Suppressor macrophage (primary cell): ENCODE measurements at regions not wholly inside any gene's neighbourhood (a gene's known extent, or its start where the extent isn't known, plus 50 kb on each side); places are given as distances from the start of the nearest gene placed in this dataset.
A peak's percentile ranks its signal among the peaks of the same experiment; 100 is the strongest.

Source experiments
- DNase-seq, 4 experiments: peaks; one replicate each; pipeline ENCODE4 v3.0.0-alpha.2; 2020 to 2022

DNA sequence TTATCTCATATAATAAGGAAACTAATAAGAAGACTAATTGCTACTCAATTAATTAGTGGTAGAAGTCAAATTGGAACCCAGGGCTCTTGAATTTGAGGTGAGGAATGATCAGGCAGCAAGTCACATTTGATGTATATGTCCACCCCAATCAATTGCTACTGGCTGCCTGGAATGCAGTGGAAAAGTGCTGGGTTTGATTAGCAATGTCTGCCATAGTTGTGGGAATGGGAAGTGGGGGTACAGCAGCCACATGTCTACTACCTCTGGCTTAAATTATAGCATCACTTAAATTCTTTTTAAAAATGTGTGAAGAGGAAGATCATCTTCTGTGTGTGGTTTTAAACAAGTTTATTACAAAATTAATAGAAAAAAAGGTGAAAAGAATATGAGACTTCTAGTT is 50.8 kb upstream of the NAV2 start:
- no peak for DNase-seq

DNA sequence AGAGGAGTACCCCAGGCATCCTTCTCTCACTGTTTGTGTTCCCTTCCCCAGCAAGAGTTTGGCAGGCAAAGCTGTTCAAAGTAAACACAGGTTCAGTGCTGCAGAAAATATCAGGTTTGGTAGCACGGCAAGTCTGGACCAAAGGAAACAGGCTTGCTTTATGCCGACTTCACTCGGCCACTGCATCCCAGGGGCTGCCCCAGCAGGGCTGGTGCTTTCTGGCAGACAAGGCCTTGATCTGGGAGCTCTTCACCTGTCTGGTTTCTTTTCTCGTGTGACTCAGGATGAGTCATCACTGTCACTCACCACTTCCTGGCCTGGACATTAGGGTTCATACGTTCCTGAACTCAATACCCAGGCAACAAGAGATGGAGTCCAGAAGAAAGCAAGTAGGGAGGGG is 52.6 kb upstream of the NAV2 start:
- no peak for DNase-seq

DNA sequence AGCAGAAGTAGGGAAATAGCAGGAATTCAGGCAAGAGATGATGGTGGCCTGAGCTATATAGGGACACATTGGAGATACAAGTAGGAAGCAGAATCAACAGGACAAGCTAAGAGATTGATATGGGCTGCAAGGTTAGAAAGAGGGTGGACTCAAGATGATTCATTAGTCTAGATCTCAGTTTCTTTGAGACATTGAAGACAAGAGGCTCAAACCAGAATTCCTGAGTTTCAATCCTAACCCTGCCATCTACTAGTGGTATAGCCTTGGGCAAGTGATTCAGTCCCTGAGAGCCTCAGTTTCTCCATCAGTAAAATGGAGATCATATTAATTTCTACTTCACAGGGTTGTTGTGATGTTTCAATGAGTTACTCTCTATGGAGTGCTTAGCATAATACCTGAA is 53.1 kb upstream of the NAV2 start:
- DNase-seq = no peak

DNA sequence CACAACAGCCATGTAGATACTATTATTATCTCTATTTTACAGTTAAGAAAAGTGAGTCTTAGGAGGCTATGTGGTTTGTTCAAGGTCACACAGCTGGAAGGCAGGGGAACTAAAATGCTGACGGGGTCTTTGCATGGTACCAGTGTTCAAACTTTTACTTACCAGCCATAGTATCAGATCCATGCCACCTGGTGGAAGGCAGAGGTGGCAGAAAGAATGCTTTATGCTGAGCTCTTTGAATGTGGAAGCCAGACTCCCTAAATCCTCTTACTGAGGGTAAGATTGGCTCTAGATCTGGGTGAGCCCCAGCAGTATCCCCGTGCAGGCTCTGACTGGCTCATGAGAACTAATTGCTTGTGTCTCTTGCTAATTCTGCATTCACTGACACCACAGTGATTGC is 54.3 kb upstream of the NAV2 start:
- no peak for DNase-seq

DNA sequence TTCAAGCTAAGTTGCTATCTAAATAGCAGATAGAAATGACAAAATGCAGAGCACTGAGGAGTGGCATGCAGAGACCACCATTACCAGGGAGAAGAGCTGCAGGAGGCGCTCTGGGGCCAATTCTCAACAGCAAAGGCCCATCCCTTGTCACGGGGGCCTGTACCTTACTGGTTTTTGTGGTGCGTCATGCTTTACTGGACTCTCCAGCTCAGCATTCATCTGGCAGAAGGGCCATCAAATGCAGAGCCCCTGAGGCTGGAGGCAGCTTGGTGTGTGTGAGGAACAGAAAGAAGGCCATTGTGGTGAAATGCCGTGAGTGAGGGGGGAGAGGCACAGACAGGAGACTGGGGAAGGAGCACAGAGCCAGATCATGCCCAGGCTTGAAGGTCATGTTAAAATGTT is 56.5 kb upstream of the NAV2 start:
- DNase-seq = no peak

DNA sequence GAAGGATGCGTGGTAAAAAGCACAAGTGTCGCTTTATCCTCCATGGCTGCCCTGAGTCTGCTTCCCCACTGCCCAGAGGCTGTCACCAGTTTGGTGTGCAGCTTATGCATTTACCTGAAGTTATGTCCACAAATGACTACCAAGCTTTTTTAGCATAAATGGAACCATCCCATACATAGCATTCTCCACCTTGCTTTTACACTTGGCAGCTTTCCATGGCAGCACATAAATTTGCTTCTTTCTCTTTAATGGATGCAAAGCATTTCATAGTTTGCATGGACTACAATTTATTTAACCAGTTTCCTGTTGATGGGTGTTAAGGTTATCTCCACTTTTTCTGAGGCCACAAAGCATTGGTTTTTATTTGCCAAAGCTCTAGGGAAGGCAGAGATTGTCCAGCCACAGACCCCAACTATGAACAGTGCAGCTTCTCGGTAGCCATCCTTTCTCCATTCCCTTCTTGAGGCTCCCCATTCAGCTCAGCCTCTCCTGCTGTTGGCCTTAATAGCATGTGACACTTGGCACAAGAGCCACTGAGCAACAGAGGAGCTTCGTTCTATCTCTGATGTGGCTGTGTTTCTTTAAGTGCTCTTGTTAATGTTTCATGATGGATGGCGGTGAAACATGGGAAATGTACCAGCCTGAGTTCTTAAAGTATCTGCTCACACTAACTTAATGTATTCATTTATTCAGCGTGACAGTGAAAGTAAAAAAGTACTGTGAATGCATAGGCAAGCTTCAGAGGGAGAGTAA is 59.8 kb upstream of the NAV2 start:
- no peak for DNase-seq

DNA sequence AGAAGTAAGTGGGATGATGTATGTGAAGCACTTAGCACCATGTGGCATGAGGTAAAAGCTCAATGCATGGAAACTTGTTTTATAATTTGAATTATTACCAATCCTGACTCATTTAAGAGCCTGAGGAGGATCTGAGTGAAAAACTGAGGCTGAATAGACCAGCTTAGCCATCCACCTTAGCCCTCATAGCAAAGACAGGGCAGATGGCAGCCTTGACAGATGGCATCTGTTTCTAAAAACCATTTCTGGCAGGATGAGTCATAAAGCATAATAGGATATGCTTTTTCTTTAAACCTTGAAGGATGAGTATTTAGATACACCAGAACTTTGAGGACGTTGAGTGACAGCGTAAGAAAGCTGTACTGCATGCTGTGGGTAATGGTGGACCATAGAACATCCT is 61.0 kb upstream of the NAV2 start:
- peak in 2 of 4 experiments; percentile 24 to 48 for DNase-seq

DNA sequence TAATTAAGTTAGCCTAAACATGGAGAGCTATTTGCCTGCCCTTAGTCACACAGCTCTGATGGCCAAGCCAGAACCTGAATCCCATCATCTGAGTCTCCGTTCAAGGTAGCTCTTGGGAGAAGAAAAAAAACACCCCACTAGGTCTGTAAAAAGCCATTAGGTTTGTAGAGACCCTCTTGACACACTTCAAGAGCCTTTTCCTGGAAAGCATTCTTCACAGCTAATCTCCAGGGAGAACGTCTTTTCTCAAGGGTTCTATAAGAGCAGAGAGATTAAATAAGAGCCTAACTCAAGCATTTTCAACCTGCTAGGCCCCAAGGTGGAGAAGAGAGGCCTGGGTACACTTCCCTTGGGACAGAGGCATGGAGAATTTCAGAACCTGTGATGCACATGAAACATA is 61.6 kb upstream of the NAV2 start:
- no peak for DNase-seq

DNA sequence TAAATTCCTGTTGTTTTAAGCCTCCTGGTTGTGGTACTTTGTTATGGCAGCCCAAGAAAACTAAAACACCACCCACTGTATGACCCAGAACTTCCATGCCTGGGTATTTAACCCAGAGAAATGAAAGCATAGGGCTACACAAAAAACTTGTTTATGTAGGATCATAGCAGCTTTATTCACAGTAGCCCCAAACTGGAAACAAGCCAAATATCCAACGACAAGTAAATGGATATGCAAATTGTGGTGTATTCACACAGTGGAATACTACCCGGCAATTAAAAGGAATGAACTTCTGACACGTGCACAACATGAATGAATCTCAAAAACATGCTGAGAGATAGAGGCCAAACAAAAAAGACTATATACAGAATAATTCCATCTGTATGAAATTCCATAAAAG is 62.2 kb upstream of the NAV2 start:
- no peak for DNase-seq

DNA sequence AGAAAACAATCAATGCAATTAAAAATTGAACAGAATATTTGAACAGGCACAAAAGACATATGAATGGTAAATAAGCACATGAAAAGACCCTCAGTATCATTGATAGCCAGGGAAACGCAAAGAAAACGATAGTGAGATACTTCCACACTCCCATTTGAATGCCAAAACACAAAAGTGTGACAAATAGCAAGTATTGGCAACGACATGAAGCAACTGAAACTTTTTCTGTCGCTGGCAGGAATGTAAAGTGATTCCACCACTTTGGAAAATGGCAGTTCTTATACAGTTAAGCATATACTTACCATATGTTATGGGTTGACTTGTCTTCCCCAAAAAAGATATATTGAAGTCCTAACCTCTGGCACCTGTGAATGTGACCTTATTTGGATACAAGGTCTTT is 62.9 kb upstream of the NAV2 start:
- no peak for DNase-seq

DNA sequence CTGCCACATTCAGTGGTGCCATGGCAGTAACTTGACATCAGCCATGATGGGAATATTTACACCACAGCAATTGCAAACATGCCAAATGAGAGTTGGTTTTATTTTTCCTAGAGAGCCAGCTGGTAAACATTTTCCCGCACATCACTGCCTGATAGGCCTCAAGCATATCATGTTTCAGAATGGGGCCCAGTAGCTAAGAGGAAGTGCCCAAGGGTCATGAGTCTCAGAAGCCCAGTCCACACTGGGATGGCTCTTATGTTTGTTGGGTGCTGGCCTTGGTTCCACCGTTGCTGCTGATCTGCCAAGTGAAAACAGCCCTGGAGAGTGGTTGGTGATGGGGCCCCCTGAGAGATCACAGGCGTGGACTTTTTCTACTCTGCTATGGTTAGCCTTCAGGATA is 64.3 kb upstream of the NAV2 start:
- DNase-seq = peak in 1 of 4 experiments; percentile 24

DNA sequence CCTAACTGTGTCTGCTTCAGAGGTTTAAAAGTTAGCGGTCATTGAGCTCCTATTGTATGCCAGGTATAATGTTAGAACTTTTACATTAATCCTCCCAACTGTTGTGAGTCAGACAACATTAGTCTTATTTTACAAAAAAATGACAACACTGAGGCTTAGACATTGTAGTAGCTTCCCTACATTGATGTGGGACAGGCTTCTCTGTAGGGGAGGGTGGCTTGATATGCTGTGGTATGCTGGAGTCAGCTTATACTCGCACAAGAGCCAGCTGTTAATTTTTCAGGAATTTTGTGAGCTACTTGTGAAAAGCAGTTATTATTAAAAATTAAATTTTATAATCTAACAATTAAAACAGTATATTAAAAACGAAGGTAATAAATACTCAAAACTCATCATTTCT is 64.8 kb upstream of the NAV2 start:
- DNase-seq = no peak

DNA sequence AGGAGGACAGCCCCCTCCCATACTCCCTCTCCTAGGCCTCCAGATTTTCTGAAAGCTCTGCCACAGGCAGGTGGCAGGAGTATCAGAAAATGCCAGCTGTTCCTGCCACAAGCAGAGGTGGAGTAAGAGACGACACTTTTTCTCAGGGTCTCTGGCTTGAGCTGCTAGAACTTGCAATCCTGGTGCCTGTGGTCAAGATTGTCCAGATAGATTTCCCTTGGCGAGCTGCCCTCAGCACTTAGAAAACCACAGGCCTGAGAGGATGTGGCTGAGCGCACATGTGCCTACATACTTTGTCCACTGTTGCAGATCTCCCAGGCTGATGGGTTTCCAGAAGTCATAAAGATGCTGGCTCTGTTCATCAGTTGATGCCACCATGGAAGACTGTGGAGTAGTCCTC is 65.7 kb upstream of the NAV2 start:
- DNase-seq = peak in 3 of 4 experiments; percentile 31 to 40 (median 34)

DNA sequence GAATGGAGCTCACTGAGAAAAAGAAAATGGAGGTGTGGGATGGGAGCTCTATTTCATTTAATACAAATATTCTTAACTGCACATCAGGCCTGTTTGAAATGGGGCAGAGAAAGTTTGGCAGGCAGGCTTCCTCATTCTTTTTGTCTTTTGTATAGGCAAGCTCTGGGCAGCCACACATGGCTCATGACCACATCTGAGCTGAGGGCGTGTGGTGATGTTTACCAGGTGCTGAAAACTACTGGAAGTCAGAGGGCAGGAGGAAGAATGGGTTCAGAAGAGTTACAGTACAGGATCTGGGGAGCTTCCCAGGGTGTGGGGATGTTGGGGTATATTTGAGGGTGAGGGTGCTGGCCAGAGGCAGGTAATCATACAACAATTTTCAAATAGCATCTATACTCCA is 66.3 kb upstream of the NAV2 start:
- DNase-seq = no peak

DNA sequence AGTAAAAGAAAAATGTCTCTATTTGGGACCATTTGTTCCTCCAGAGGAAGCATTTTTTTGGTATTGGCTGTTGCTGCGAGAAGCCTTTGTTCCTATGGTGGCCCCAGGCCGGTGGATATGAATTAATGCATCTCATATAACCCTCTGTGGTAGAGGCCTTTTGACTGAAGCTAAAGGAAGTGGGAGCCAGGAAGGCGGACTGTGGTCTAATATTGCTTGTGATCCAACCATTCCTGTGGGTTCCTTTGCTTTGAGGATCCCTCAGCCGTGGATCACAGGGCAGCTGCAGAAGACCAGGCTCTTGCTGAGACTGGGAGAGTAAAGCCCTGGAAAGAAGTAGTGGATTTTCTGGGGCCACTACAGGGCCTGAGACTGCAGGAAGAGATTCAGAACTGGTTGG is 68.3 kb upstream of the NAV2 start:
- no peak for DNase-seq

DNA sequence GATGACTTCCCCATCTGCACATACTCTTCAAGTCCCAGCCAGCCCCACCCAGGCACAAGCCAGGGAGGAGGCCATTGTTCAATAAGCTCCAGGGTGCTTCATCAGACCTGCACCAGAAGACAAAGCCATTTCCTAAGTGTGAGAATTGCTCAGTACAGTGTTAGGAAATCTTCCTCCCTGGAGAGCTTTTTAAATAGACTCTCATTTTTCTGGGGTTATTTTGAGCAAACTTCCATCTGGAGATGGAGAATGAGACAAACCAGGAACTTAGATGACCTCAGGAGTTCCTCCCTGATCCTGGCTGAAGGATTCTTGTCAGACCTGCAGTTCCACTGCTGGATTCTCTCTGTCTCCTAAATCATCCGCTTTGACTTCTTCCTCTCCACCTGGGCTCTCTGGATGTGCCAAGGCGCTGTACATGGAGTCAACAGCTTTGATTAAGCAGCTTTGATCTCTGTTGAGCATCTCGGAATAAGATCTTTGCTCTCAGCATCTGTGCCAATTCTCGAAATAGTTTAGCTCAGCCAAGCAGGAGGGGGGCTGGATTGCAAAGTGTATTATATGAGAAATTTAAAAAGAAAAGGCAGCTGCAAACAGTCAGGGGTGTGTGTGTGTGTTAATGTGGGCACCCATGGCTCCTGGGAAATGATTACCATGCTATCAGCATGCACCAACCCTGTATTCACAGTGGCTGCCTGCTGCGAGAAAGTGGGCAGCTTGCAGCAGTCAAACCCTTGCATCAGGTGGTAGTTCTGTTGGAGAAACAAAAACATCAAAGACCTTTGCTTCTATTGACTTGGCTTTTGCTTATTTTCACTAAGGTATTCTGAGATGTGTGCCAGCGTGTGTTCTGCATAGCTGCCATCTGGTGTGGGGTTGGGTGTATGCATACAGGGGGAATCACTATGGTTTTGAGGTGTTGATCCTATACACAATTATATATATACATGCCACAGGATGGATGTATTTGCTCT is 70.2 kb upstream of the NAV2 start:
- DNase-seq = peak in 2 of 4 experiments; percentile 11 to 27

DNA sequence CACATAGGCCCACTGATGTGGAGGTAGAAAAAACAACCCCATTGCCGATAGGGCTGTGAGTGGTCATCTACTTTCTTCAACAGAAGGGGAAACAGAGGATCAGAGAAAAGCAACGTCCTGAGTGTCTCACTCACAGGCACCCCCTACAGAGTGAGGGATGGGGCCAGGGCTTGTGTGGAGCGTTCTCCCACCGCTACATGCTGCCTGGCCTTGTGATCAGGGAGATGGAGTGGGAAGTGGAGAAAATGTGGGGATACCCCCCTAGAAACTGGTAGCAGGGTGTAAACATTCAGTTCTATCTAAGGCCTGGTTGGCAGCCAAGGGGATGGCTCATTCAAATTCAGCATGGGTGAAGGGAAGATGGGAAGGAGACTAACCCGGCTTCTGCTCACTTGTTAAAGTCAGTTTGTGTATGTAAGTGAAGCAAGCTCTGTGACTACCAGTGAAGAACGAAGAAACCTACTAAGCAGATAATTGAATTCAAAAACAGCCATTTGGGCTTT is 73.0 kb upstream of the NAV2 start:
- no peak for DNase-seq

DNA sequence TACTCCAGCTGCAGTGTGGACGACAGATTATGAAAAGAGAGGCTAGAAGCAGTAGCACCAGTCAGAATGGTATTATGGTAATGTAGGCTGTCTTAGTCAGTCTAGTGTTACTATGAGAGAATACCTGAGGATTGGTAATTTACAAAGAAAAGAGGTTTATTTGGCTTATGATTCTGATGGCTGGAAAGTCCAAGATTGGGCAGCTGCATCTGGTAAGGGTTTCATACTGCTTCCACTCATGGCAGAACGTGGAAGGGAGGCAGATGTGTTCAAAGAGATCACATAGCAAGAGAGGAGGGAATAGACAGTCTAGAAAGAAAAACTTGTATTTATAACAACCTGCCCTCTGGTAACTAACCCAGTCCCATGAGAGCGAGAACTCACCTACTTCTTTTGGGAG is 77.3 kb upstream of the NAV2 start:
- DNase-seq = no peak

DNA sequence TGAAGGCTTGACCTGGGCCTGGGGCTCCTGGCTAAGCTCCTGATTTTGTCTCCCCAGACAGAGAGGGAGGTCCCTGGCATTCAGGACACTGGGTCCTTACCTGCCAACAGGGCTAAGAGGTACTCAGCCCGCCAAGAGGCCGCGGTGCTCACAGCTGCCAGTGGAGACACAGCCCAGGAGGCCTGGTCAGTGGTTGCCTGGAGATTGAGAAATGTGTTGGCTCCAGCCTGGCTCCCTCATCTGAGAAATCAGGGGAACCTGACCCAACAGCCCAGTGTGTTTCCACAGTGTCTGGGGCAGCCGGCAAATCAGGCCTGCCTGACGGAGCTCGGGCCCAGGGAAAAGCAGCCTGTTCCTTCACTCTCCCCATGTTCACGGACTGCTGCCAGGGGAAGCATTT is 79.4 kb upstream of the NAV2 start:
- DNase-seq = no peak

DNA sequence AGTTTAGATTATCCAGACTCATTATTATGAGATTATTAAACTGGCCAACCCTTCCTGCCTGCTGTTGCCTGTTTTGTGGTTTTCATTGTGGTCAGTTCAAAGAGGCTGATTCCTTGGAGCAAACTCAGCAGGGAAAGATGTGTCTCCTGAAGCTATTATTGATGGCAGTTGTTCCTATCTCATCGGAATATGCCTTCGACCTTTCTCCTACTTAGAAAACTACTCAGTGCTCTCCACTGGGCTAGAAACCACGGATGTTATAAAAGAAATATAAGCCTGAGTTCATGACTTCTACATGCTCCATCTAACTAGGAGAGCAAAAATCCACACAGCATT is 80.2 kb upstream of the NAV2 start:
- DNase-seq = no peak

DNA sequence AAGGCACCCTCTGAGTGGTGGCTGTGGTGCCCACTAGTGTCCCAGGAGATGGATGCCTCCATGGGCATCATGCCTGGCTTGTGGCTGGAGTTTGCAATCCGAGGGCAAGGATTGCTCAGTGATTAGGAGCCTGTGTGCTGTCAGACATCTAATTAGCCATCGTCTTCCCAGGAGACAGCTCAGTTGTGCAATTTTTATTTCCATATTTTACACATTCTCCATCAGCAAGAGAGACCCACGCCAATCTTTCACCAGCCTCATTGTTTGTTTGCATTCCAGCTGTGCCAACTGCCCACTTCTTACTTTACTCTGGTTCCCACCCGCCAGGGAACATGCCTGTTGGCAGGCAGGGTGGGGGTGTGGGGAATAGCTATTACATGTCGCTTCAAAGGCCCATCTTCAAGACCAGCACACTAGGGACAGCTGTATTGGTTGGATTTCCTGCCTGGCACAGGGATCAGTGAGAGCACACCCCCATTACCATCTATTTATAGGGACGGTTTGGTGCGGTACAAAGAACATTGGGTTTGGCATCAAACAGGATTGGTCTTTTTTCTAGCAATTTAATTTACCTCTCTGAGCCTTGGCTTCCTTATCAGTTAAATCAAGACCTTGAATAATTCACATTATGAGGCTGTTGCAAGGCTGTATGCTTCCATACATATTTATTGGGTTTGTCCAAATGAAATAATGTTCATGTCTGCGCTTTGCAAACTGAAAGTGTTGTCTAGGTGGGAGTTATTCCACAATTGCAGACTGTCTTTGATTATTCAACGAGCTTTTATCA is 80.7 kb upstream of the NAV2 start:
- DNase-seq = no peak

DNA sequence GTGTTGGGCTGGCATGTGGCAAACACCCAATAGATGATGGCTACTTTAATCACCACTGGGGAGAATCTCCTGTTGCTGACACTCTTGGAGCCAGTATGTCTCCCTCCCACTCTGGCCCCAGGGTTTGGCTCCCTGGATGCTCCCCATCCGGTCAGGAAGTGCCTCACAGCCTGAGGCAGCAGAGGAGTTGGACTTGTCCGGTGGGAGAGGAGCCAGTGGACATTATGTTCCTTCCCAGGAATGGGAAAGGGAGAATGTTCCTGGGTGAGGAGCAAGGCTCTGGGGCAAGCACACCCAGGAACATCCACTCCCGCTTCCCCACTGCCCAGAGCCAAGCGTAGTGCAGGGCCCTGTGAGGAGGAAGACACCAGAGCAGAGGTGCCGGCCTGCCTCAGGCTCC is 84.6 kb upstream of the NAV2 start:
- peak in 1 of 4 experiments; percentile 20 for DNase-seq

DNA sequence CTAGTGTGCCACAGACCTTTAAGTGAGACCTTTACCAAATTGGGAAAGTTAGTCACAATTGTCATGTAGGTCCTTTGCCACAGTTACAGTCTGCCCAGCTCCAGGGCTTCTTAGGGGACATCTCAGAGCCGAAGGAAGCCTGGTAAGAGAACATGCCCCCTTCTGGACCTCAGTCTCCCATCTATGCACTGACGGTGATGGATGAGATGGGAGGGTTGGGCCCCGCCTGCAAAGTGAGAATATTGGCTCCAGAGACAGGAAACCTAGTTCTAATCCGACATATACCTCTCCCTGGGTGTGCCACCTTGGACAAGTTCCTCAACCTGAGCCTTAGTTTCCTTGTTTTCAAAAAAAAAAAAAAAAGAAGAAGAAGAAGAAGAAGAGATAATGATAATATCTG is 85.1 kb upstream of the NAV2 start:
- no peak for DNase-seq
